IPS-15b (cell line): ENCODE measurements at regions not wholly inside any gene's neighbourhood (a gene's known extent, or its start where the extent isn't known, plus 50 kb on each side); places are given as distances from the start of the nearest gene placed in this dataset.

Experiments
- H3K27me3 ChIP-seq: one replicate; pipeline ENCODE4 v1.6.1; 2013; ENCODE audit warnings: low read length; ENCODE audit not compliant: control insufficient read depth, insufficient read depth
- H3K36me3 ChIP-seq: one replicate; pipeline ENCODE4 v1.6.1; 2013; ENCODE audit warnings: low read length; ENCODE audit not compliant: control insufficient read depth, insufficient read depth
- H3K4me1 ChIP-seq: one replicate; pipeline ENCODE4 v1.6.1; 2013; ENCODE audit warnings: mild to moderate bottlenecking, low read length; ENCODE audit not compliant: control insufficient read depth, insufficient read depth
- H3K4me3 ChIP-seq: one replicate; pipeline ENCODE4 v1.5.1; 2013; ENCODE audit warnings: low read depth, low read length
- H3K9ac ChIP-seq: one replicate; pipeline ENCODE4 v1.6.1; 2013; ENCODE audit warnings: low read depth, mild to moderate bottlenecking, low read length
- H3K9me3 ChIP-seq: one replicate; pipeline ENCODE4 v1.6.1; 2013; ENCODE audit warnings: mild to moderate bottlenecking, low read length; ENCODE audit not compliant: control insufficient read depth, insufficient read depth

- Histone ChIP-seq H3K4me1 (no peaks in the 10 kb centered on the region), H3K9me3 (no peaks in the 10 kb centered on the region), H3K4me3 (no peak overlapping the region), H3K27me3 (no peaks in the 10 kb centered on the region), H3K36me3 (no peaks in the 10 kb centered on the region), H3K9ac (no peak overlapping the region)
These were observed 470.3 kb downstream of the PCDH20 start for GRCh38 chr13:60945396-60945795.

- no peaks in the 10 kb centered on the region for H3K9me3 ChIP-seq
- H3K9ac ChIP-seq: no peak overlapping the region
- H3K27me3 ChIP-seq: no peaks in the 10 kb centered on the region
- no peaks in the 10 kb centered on the region for H3K36me3 ChIP-seq
- H3K4me3 ChIP-seq: no peak overlapping the region
- no peaks in the 10 kb centered on the region for H3K4me1 ChIP-seq
These were observed 470.8 kb downstream of the PCDH20 start for GRCh38 chr13:60944863-60945262.

- Histone ChIP-seq H3K27me3 (no peaks in the 10 kb centered on the region), H3K9ac (no peak overlapping the region), H3K36me3 (no peaks in the 10 kb centered on the region), H3K4me3 (no peak overlapping the region), H3K4me1 (no peaks in the 10 kb centered on the region), H3K9me3 (no peaks in the 10 kb centered on the region)
These were observed 471.6 kb downstream of the PCDH20 start for GRCh38 chr13:60944016-60944415.

GRCh38 chr13:60936281-60936680 lies 479.4 kb downstream of the PCDH20 start:
- Histone ChIP-seq H3K36me3 (no peaks in the 10 kb centered on the region), H3K9me3 (no peaks in the 10 kb centered on the region), H3K4me1 (peaks cover 3% of the 10 kb centered on the region), H3K27me3 (no peaks in the 10 kb centered on the region), H3K9ac (no peak overlapping the region), H3K4me3 (no peak overlapping the region)

- Histone ChIP-seq H3K9ac (no peak overlapping the region), H3K9me3 (no peaks in the 10 kb centered on the region), H3K4me1 (peaks cover 3% of the 10 kb centered on the region), H3K27me3 (no peaks in the 10 kb centered on the region), H3K4me3 (no peak overlapping the region), H3K36me3 (no peaks in the 10 kb centered on the region)
These were observed 482.0 kb downstream of the PCDH20 start for GRCh38 chr13:60933638-60934037.

- H3K4me1 ChIP-seq: peaks cover 3% of the 10 kb centered on the region
- H3K36me3 ChIP-seq: no peaks in the 10 kb centered on the region
- no peak overlapping the region for H3K9ac ChIP-seq
- no peaks in the 10 kb centered on the region for H3K27me3 ChIP-seq
- H3K4me3 ChIP-seq: no peak overlapping the region
- H3K9me3 ChIP-seq: no peaks in the 10 kb centered on the region
These were observed 483.6 kb downstream of the PCDH20 start for GRCh38 chr13:60931858-60932546.

- Histone ChIP-seq H3K4me1 (no peaks in the 10 kb centered on the region), H3K4me3 (no peak overlapping the region), H3K36me3 (no peaks in the 10 kb centered on the region), H3K27me3 (no peaks in the 10 kb centered on the region), H3K9ac (no peak overlapping the region), H3K9me3 (no peaks in the 10 kb centered on the region)
These were observed 490.0 kb downstream of the PCDH20 start for GRCh38 chr13:60925686-60926085.

- no peaks in the 10 kb centered on the region for H3K9me3 ChIP-seq
- no peak overlapping the region for H3K9ac ChIP-seq
- no peaks in the 10 kb centered on the region for H3K4me1 ChIP-seq
- H3K27me3 ChIP-seq: no peaks in the 10 kb centered on the region
- H3K36me3 ChIP-seq: no peaks in the 10 kb centered on the region
- no peak overlapping the region for H3K4me3 ChIP-seq
These were observed 490.8 kb downstream of the PCDH20 start for GRCh38 chr13:60924856-60925255.

GRCh38 chr13:60922576-60923231 lies 492.9 kb downstream of the PCDH20 start:
- Histone ChIP-seq H3K27me3 (no peaks in the 10 kb centered on the region), H3K4me1 (no peaks in the 10 kb centered on the region), H3K36me3 (no peaks in the 10 kb centered on the region), H3K4me3 (no peak overlapping the region), H3K9ac (no peak overlapping the region), H3K9me3 (no peaks in the 10 kb centered on the region)

GRCh38 chr13:60893801-60894200 lies 496.8 kb downstream of the TDRD3 start:
- Histone ChIP-seq H3K9ac (no peak overlapping the region), H3K27me3 (no peaks in the 10 kb centered on the region), H3K36me3 (no peaks in the 10 kb centered on the region), H3K4me1 (no peaks in the 10 kb centered on the region), H3K4me3 (no peak overlapping the region), H3K9me3 (no peaks in the 10 kb centered on the region)

GRCh38 chr13:60887711-60888110 lies 490.7 kb downstream of the TDRD3 start:
- no peaks in the 10 kb centered on the region for H3K36me3 ChIP-seq
- no peak overlapping the region for H3K4me3 ChIP-seq
- no peaks in the 10 kb centered on the region for H3K27me3 ChIP-seq
- no peaks in the 10 kb centered on the region for H3K9me3 ChIP-seq
- no peak overlapping the region for H3K9ac ChIP-seq
- H3K4me1 ChIP-seq: no peaks in the 10 kb centered on the region

- peaks cover 3% of the 10 kb centered on the region for H3K4me1 ChIP-seq
These were observed 484.5 kb downstream of the TDRD3 start for GRCh38 chr13:60881507-60881906.

More at GRCh38 chr13:60881507-60881906, 484.5 kb downstream of the TDRD3 start:
- no peaks in the 10 kb centered on the region for H3K9me3 ChIP-seq
- H3K27me3 ChIP-seq: no peaks in the 10 kb centered on the region
- H3K4me3 ChIP-seq: no peak overlapping the region
- no peaks in the 10 kb centered on the region for H3K36me3 ChIP-seq
- H3K9ac ChIP-seq: no peak overlapping the region
